Sigmoid colon (tissue), 6 donors: ENCODE measurements at regions not wholly inside any gene's neighbourhood (a gene's known extent, or its start where the extent isn't known, plus 50 kb on each side); places are given as distances from the start of the nearest gene placed in this dataset.

Experiments used
- DNase-seq: peaks from one replicate; pipeline ENCODE4 v3.0.0-alpha.2; 2019
- H3K27ac ChIP-seq, 4 donors: fragments of 200-600 bp; sonication (generic); one replicate each; pipeline ENCODE4 v1.5.1; 2016 to 2019; ENCODE audit warnings: mild to moderate bottlenecking in 1 of 4
- H3K27me3 ChIP-seq, 3 donors: fragments of 200-600 bp; sonication (generic); one replicate each; pipeline ENCODE4 v1.5.1; 2019; ENCODE audit warnings: mild to moderate bottlenecking in 1 of 3
- H3K36me3 ChIP-seq, 4 donors: fragments of 200-600 bp; sonication (generic); one replicate each; pipeline ENCODE4 v1.5.1; 2016 to 2019
- H3K4me1 ChIP-seq, 4 donors: fragments of 200-600 bp; sonication (generic); one replicate each; pipeline ENCODE4 v1.5.1; 2017 to 2019
- H3K4me3 ChIP-seq, 4 donors: fragments of 200-600 bp; sonication (generic); one replicate each; pipeline ENCODE4 v1.5.1; 2017 to 2019; ENCODE audit warnings: mild to moderate bottlenecking in 2 of 4, moderate library complexity in 1 of 4
- H3K9me3 ChIP-seq, 4 donors: fragments of 200-600 bp in 3 of 4; sonication (generic) in 3 of 4; one replicate each; pipeline versions ENCODE4 v1.5.1 to v1.6.1; 2013 to 2019
- EP300 ChIP-seq, 4 donors: sonication (generic); formaldehyde crosslinking; IDR thresholded peaks; one replicate each; pipeline ENCODE4 v1.6.1; 2017; ENCODE audit warnings: antibody characterized with exemption in 4 of 4
- POLR2A ChIP-seq, 2 donors: fragments of 450-650 bp; IDR thresholded peaks; one replicate each; pipeline ENCODE4 v1.6.1; 2016; ENCODE audit warnings: antibody characterized with exemption in 2 of 2, mild to moderate bottlenecking in 2 of 2, moderate library complexity in 2 of 2
- POLR2AphosphoS5 ChIP-seq, 4 donors: sonication (generic); formaldehyde crosslinking; IDR thresholded peaks; one replicate each; pipeline ENCODE4 v1.6.1; 2017; ENCODE audit warnings: antibody characterized with exemption in 4 of 4
- WGBS, 2 donors: extraction: QIAGEN DNeasy Blood & Tissue Kit; methylation state at CpG; one replicate each; pipeline ENCODE4 v1.1.7; 2013; 5-methylcytosine and 5-hydroxymethylcytosine counted together
- intact Hi-C: fragments of 100-400 bp; cut with DNase I; formaldehyde crosslinking; loops from one replicate; pipeline ENCODE4 v1.15.1; 2023
- TF ChIP-seq, protein P1 (sequence below), 4 experiments: fragments of 450-650 bp in 3 of 4; fragments of 200-600 bp in 1 of 4; IDR thresholded peaks; one replicate each; pipeline ENCODE4 v1.5.1; 2016 to 2019; ENCODE audit warnings: antibody characterized with exemption in 4 of 4, mild to moderate bottlenecking in 3 of 4, moderate library complexity in 2 of 4
- donor health status: healthy with polysubstance abuse.
- donor health status: healthy.

DNA sequence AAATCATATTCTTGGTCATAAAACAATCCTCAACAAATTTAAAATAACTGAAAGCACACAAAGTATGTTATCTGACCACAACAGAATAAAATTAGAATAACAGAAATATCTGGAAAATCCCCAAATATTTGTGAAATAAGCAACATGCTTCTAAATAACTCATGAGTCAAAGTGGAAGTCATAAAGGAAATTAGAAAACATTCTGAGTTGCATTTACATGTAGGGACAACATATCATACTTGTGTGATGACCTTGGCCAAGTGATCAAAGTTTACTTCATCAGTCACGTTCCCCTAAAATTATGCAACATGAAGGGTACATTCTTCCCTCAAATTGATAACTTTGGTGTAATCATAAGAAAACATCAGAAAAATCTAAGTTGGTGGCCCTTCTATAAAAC, 64.7 kb downstream of the CSF2 start:
- H3K4me1 ChIP-seq, result no peaks in the 10 kb centered on the region
- H3K27ac ChIP-seq, result no peak overlapping the region
- WGBS, 2 donors, result 57 to 59% methylated on average over 1 of the region's 1 CpG
- no peaks in the 10 kb centered on the region for H3K27me3 ChIP-seq
- H3K9me3 ChIP-seq, result peaks cover 0 to 3% (median 0%) of the 10 kb centered on the region in 4 donors
- no peak for DNase-seq
- H3K36me3 ChIP-seq, result no peaks in the 10 kb centered on the region
- no peak overlapping the region for H3K4me3 ChIP-seq
- TF ChIP-seq EP300 (IDR thresholded peaks at IDR 0.05) (no peak), POLR2AphosphoS5 (IDR thresholded peaks at IDR 0.05) (no peak), POLR2A (IDR thresholded peaks at IDR 0.05) (no peak)
- TF ChIP-seq, protein P1, sequence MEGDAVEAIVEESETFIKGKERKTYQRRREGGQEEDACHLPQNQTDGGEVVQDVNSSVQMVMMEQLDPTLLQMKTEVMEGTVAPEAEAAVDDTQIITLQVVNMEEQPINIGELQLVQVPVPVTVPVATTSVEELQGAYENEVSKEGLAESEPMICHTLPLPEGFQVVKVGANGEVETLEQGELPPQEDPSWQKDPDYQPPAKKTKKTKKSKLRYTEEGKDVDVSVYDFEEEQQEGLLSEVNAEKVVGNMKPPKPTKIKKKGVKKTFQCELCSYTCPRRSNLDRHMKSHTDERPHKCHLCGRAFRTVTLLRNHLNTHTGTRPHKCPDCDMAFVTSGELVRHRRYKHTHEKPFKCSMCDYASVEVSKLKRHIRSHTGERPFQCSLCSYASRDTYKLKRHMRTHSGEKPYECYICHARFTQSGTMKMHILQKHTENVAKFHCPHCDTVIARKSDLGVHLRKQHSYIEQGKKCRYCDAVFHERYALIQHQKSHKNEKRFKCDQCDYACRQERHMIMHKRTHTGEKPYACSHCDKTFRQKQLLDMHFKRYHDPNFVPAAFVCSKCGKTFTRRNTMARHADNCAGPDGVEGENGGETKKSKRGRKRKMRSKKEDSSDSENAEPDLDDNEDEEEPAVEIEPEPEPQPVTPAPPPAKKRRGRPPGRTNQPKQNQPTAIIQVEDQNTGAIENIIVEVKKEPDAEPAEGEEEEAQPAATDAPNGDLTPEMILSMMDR (IDR thresholded peaks at IDR 0.05), result no peak
- intact Hi-C loops, result no loop called here
